ENCODE measurements at regions not wholly inside any gene's neighbourhood (a gene's known extent, or its start where the extent isn't known, plus 50 kb on each side); places are given as distances from the start of the nearest gene placed in this dataset.
"Not testable (repeated sequence)": the region's sequence is repeated elsewhere in the genome, so short reads cannot be mapped to it uniquely, and the experiment has no call there.

GRCh38 chr12:68984796-68985573 lies 52.0 kb upstream of the CPM start:
- DNase-seq, result no peak

GRCh38 chr12:68997526-68997925 lies 64.6 kb upstream of the CPM start:
- not testable (repeated sequence) for DNase-seq

- no peak for DNase-seq
Observed at GRCh38 chr12:68998041-68998440, 65.1 kb upstream of the CPM start.

DNA sequence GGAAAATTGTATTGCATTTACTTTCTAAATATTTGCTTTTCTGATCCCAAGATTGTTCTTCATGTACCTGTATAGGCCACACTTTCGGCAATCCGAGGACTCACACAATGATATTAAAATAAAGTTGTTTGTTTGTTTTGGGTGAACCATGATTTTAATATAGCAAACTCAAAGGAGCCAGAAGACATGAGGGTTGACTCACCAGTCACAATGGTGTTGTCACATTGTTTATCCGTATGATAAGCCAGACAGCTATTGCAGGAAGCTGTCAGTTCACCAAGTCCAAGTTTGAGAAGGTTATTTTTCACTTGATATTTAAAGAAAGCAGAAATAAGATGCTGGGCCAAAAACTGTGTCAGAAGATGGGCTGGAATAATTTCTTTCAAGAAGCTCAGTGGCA lies 67.1 kb upstream of the CPM start:
- DNase-seq, result no peak

DNA sequence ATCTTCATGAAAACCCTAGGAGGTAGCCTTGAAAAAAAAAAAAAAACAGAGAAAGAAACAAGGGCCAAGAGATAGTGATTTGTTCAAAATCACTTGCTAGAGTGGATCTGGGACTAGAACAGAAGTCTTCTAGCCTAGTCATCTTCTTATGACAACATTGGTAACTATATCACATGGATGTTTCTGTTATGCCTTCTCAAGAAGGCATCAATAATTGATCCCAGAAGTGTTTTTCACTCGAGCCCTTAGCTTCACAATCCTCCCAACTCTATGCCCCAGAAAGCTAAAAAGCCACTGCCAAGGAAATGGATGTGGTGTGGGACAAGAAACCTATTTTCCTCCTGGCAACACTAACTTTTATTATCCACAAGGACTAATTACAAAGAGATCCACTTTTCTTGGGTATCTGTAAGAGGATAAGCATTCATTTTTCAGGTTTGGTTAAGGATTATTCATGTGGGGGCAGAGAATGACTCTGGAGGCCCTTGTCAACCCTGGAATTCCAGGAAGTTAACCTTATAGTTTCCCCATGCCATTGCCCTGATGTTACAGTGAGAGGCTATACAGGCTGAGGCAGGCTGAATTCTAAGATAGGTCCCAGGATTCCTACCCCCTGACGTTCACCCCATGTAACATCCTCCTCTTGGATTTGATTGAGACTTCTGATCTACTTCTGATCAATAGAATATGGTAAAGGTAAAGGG lies 67.7 kb upstream of the CPM start:
- DNase-seq, result no peak

DNA sequence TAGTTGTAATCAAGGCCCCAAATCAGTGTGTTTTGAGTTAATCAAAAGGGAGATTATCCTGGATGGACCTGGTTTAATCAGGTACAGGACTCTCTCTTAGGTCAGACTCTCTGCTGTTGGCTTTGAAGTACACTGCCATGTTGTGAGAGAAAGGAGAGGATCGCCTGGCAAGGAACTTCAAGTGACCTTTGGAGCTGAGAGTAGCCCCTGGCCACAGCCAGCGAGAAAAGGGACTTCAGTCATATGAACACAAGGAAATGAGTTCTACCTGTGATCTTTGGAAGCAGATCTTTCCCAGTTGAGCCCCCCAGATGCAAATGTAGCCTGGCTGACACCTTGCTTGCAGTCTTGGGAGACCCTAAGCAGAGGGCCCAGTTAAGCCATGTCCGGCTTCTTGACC lies 68.3 kb upstream of the CPM start:
- DNase-seq, result no peak

GRCh38 chr12:69002969-69003368 lies 70.0 kb upstream of the CPM start:
- no peak for DNase-seq

- no peak for DNase-seq
Observed at GRCh38 chr12:69003991-69004390, 71.0 kb upstream of the CPM start.

- DNase-seq, result no peak
Observed at GRCh38 chr12:69007101-69007854, 74.3 kb upstream of the CPM start.

DNA sequence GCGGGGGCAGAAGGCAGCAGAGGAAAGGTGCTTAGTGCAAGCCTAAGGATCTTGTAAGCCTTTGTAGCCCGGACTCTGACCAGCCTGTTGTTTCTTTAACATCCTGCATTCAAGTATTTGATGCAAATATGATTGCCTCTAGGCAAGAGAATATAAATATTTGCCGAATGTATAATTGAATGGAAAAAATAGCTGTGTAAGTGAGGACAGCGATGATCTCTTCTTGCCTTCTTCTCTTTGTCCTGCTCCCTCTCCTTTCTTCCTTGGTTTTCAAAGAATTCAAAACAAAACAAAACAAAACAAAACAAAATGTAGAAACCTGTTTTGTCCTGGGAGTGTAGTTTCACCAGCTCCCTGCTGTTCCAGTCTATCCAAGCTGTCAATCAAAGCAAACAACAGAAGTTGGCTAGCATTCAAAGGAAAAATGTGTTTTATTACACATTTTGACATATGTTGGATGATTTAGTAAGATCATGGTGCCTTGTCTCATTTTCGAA lies 74.9 kb upstream of the CPM start:
- no peak for DNase-seq

- DNase-seq, result no peak
Observed at GRCh38 chr12:69008520-69008919, 75.5 kb upstream of the CPM start.

GRCh38 chr12:69014047-69014446 lies 81.1 kb upstream of the CPM start:
- no peak for DNase-seq

GRCh38 chr12:69015017-69015416 lies 82.0 kb upstream of the CPM start:
- DNase-seq, result no peak

GRCh38 chr12:69015831-69016230 lies 82.9 kb upstream of the CPM start:
- DNase-seq, result no peak

DNA sequence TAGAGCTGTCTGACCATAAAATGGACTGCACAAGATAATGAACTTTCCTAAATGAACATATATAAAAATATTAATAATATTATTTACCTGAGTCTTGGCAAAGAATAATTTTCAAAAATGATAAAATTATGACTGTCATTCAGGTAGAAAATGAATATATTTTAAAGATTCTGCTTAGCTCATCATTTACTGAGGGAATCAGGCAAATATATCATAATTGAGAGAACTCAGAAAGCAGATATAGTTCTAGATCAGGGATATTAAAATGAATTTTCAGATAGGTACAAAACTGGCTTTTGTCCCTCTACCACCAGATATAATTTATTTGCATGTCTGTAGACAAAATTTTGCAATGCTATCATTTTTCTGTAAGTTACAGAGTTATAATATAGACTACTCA lies 86.1 kb upstream of the CPM start:
- DNase-seq, result no peak

- DNase-seq, result no peak
Observed at GRCh38 chr12:69019910-69020309, 86.9 kb upstream of the CPM start.

GRCh38 chr12:69022674-69023073 lies 89.7 kb upstream of the CPM start:
- DNase-seq, result no peak

- DNase-seq, result no peak
Observed at GRCh38 chr12:69023840-69024239, 90.9 kb upstream of the CPM start.

- no peak for DNase-seq
Observed at GRCh38 chr12:69024413-69024812, 91.4 kb upstream of the CPM start.

DNA sequence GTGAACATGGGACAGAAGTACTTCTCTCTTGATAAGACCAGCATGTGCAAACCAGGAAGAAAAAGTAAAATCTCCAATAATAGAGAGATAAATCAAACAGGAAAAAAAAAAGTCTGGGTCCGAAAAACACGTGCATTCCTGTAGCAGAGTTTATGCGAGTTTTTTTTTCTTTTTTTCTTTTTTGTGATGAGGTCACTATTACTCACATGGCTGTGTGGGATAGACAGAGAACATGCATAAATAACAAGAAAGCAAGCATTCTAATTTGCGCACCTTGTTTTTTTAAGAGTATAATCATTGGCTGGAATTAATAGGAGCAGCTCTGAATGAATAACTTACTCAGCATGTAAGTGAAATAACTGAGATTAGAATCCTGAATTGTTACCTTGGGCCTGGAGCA lies 91.9 kb upstream of the CPM start:
- no peak for DNase-seq

DNA sequence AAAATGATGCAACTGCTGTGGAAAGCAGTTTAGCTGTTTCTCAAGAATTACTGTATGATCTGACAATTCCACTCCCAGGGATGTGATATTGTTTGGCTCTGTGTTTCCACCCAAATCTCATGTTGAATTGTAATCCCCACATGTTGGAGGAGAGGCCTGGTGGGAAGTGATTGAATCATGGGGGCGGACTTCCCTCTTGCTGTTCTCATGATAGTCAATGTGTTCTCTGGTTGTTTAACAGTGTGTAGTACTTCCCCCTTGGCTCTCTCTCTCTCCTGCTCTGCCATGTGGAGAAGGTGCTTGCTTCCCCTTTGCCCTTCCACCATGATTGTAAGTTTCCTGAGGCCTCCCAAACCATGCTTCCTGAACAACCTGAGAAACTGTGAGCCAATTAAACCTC lies 93.4 kb upstream of the CPM start:
- DNase-seq, result no peak

DNA sequence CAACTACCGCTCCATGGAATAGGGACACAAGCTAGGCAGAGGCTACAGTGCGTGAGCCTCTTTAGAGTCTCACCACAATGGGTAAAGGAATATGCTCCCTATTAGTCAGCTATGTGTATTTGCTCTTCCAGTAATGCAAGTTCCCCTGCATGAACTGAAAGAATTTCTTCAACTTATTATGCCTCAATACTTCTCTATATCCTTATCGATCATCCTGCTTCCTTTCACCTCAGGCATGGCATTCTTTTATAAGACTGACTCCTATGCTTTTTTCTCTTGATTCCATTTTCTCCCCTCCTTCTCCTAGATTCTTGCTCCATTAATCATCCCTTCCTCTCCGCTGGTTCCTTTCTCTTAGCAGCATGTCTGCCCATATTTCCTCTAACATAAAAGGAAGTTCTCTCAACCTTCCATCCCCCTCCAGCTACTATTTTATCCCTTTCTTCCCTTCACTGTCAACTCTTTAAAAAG lies 94.5 kb upstream of the CPM start:
- DNase-seq, result no peak

DNA sequence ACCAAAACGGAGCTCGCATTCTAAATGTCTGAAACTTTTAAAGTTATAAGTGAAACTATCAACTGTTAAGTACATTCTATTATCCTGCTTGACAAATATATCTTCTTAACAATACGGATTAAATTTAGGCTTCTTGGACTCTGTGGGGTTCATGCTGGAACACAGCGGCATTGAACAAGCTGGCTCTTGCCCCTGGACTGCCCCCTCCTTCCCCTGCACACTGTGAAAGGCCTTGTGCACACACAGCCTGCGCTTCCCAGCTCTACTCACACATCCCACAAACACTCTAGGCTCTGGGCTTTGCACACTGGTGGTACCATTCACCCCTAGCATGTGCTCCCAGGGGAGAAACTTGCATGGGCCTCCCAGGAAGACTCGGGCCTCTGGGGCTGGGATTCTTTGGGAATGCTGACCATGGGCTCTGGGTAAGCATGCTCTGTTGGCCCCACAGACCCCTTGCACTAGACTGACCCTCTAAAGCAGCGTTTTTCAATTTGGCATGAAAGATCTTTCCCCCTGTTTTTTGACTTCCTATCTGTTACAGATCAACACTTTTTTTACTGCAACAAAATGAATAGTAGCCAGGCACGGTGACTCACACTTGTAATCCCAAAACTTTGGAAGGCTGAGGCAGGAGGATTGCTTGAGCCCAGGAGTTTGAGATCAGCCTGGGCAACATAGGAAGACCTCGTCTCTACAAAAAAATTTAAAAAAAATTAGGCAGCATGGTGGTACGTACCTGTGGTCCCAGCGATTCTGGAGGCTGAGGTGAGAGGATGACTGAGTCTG lies 96.2 kb upstream of the CPM start:
- DNase-seq, result no peak

All from stimulated activated CD4-positive, alpha-beta T cell treated with anti-CD3 and anti-CD28 coated beads, Interleukin-4, amount 100 ng/mL, for 1 hour (primary cell).